HG03378 (cell line): ENCODE measurements at regions not wholly inside any gene's neighbourhood (a gene's known extent, or its start where the extent isn't known, plus 50 kb on each side); places are given as distances from the start of the nearest gene placed in this dataset.
"Not testable (repeated sequence)": the region's sequence is repeated elsewhere in the genome, so short reads cannot be mapped to it uniquely, and the experiment has no call there.

Experiments used
- ATAC-seq: cut with Tn5 transposase; IDR thresholded peaks from one replicate; pipeline ENCODE4 v1.9.1; 2021; ENCODE audit warnings: mild to moderate bottlenecking, moderate library complexity; ENCODE audit not compliant: unreplicated experiment

DNA sequence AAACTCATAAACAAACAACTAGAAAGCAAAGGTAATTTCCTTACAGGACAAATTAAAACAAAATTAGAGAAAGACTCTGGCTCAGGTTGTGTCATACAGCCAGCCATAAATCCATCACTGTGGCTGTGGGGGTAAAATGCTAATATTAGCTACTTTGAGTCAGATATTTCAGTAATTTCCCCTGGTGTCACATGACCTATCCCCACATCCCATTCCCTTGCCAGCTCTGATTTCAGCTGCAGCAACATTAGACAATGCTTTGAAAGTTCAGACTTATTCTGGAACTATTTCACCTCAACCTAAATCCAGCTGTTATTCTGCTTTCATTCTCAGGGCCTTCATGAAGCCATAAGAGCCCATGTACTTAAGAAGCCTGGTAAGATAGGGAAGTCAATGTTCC, 55.3 kb downstream of the RPL10L start:
- ATAC-seq, result no peak

DNA sequence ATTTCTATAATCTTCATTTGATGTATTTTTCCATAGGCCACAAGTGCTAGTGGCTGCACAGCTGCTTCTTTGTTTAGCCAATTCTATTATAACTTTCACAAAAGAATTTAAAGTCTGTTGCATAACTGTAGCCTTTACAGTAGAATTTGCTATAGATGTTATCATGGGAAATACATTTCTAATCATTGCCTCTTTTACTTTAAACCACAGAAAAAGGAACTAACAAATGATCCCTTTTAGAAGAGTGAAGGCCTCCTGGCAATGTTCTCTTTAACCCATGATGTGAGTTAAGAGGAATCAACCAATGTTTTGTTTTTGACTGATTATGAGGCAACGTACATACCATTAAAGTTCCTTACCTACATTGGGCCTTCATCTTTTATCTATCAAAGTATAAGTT, 68.8 kb downstream of the RPL10L start:
- no peak for ATAC-seq

DNA sequence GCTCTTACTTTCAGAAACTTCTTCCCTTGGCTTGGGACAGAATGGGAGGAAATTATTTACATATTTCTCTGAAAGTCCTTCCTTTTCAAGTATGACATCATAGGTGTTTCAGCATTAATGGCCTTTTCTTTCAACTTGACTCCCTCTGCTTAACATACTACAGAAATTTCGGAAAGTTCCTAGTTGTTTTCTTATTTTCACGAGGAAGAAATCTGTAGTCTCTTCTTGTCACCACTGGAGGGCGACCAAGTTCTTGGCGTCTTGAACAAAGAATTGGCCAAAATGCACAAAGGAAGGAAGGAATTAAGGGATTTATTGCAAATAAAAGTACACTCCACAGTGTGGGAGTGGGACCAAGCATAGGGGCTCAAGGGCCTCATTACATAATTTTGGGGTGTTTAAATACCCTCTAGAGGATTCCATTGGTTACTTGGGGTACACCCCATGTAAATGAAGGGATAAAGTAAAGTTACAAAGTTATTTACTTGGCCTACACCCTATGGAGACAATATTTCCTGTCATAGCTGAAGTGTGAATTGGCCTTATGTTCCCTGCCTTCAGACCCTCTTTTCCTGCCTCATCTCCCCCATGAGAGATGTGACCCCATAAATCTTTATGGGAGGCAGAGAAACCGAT, 70.4 kb downstream of the RPL10L start:
- no peak for ATAC-seq

DNA sequence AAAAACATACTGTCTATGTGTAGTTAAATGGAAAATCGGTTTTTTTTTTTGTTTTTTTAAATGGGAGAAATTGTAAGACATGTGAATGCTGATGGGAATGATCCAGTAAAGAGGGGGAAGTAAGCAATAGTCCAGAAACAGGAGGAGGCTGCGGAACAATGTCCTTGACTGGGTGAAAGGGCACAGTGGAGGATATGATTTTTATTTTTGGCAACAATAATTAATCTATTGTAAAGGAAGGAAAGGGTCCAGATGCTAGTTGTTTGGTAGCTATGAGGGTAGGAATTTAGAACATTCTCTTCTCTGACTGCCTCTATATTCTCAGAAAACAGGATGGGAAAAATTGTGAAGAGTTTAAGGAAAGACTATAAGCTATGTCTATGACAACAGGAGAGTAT, 76.6 kb downstream of the RPL10L start:
- no peak for ATAC-seq

DNA sequence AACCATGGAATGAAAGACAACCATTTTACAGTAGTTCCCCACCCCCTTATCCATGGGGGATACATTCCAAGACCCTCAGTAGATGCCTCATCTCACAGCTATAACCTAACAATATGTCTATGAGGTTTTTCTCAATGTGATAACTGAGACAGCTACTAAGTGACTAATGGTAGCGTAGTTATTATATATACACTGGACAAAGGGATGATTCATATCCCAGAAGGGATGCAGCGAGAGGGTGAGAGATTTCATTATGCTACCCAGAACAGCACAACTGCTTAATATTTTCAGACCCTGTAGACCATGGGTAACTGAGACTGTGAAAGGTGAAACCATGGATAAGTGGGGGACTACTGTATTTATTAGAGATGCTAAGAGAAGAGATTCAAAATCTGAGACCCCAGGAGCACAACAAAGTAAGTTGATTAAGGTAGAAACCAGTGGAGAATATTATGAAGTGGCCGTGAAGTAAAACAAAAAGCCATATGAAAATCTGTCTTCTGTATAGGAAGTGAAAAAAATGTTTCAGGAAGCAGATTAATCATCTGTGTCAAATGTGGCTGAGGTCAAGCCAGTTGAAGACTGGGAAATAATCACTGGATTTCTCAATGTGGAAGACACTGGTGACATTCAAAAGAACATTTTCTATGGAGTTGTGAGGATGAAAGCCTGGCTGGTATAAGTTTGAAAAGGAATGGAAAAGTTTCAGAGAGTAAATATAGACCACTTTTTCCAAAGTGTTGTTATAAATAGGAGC, 77.2 kb downstream of the RPL10L start:
- no peak for ATAC-seq

DNA sequence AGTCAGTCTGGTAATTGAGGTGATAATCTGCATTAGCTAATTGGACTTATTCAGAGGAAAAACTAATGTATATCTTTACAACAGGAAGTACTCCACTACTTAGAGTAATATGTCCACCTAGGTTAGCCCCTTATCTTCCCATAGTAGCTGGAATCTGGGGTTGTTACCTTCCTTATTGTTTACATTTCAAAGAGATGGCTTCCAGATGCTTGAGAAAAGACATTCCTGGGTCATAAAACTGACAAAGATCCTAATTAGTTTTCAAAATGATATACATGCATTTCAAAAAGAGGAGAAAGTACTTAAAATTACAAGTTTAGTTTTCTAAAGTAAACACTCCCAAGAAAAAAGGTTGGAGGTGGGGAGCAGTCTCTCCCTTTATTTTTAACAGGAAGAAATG, 78.1 kb downstream of the RPL10L start:
- ATAC-seq, result no peak

DNA sequence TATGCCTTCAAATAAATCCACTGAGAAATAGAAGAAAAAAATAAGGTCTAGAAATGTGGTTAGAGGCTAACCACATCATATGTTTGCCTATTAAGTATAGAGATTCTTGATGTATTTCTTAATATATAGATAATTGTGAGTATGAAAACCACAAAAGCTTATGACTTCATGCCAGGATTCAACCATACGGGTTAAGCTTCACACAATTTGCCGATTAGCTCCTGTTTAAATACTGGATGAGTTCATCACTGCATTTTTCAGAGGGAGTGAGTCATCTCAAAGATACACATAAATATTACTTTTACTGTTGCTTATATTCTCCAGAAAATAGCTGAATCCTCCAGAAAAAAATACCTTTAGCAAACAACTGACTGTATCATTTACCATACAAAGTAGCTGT, 79.6 kb downstream of the RPL10L start:
- no peak for ATAC-seq

DNA sequence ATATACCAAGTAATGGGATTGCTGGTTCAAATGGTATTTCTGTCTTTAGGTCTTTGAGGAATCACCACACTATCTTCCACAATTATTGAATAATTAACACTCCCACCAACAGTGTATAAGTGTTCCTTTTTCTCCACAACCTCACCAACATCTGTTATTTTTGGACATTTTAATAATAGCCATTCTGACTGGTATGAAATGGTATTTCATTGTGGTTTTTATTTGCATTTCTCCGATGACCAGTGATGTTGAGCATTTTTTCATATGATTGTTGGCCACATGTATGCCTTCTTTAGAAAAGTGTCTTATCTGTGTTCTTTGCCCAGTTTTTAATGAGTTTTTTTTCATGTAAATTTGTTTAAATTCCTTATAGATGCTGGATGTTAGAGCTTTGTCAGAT, 83.4 kb downstream of the RPL10L start:
- not testable (repeated sequence) for ATAC-seq

DNA sequence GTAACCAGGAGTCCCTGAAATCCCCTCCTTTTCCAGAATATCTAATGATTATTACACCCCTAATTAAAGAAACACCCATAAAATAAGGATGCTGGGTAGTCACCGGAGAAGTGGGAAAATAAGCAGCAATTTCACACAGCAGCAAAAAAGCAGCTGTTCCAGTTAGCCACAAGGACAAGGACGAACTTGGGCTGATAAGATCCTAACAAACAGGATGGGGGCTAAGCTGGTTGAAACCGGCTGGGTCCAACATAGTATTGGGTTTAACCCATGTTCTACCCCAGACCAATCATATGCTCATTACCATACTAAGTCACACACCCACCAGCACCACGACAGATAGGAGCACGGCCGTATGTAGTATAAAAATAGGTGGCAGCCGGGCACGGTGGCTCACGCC, 100.7 kb downstream of the RPL10L start:
- no peak for ATAC-seq

DNA sequence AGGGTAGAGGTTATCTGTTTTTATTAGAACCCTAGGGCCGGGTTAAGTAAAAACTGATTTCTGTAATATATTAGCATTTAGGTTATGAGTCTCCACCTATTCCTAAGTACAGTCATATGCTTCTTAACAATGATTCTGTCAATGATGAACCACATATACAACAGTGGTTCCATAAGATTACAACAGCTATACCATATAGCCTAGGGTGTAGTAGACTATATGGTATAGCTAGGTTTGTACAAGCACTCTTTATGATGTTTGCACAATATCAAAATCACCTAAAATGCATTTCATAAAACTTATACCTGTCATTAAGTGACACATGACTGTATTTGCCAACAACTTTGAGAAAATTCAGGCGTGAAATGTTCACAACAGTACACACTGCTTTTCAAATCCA, 110.6 kb downstream of the RPL10L start:
- ATAC-seq, result no peak

DNA sequence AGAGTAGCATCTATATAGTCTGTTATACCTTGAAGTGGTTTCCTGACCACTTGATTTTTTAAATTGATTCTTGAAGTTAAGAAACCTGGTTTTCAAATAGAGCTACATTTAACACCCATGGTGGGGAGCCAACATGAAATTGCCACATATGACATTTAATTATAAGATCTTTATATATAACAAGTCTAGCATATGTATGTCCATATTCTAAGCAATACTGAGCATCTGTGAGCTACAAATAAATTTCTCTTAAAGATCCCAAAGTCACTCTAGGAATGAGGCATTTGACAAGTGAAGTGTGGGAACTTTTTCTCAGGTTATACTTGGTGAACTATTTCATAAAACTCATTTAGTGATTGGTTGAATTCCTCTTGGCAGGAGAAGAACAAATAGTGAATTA, 132.5 kb downstream of the RPL10L start:
- ATAC-seq, result no peak

DNA sequence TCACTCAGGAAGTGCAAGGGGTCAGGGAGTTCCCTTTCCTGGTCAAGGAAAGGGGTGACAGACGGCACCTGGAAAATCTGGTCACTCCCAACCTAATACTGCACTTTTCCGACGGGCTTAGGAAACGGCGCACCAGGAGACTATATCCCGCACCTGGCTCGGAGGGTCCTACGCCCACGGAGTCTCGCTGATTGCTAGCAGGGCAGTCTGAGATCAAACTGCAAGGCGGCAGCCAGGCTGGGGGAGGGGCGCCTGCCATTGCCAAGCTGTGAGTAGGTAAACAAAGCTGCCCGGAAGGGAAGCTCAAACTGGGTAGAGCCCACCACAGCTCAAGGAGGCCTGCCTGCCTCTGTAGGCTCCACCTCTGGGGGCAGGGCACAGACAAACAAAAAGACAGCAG, 142.8 kb downstream of the RPL10L start:
- ATAC-seq, result not testable (repeated sequence)

DNA sequence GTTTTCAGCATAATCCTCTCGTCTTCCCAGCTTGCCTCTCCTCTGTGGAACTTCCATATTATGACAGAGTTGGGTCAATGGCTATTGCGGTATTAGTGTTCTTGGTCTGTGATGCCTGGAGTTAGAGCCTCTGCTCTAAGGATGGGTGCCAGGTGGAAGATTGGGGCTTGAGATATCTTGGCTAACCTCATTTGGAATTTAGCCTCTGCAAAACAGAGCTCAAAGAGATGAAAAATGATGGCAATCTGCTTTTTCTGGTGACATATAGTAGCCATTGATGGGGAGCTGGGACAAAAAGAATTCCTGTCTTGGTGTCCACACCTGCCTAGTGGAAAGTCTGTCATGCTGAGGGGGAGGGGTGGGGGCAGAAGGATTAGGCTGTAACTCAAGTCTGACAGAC, 152.1 kb downstream of the RPL10L start:
- ATAC-seq, result no peak

DNA sequence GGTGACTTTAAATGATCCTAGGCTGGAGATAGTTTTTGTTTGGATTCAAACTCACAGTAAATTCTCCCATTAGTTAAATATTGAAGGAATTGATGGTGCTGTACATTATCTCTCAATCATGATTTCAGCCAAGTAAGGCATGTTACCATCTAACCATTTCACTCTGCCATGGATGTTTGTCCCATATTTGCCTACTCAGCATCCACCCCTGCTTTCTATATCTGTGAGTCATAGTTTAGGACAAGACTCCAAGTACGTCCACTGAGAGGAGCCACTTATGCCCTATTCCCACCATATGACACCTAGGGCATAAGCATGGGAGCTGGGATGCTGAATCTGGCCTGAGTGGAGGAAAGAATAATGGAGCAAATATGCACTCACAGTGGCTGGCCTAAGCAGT, 155.2 kb downstream of the RPL10L start:
- ATAC-seq, result no peak

DNA sequence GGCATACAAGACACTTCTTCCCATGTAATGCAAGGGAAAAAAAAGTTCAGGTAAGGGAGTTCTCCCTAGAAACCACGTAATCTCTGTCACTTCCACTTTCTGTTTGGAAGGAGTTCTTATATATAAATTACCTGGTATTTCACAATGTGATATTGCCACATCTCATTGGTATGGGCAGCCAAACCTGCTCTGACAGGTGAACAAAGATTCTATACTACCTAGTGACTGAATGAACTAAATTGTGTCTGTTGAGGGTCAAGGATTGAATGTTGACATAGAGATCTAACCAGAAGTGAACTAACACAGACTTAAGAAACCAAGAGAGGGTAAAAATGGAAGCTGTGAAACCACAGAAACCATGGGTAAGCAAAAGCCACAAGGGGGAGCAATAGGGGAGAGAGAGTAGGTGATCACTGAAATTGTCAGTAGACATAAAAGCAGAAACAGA, 161.3 kb downstream of the RPL10L start:
- peak; percentile 98 for ATAC-seq

DNA sequence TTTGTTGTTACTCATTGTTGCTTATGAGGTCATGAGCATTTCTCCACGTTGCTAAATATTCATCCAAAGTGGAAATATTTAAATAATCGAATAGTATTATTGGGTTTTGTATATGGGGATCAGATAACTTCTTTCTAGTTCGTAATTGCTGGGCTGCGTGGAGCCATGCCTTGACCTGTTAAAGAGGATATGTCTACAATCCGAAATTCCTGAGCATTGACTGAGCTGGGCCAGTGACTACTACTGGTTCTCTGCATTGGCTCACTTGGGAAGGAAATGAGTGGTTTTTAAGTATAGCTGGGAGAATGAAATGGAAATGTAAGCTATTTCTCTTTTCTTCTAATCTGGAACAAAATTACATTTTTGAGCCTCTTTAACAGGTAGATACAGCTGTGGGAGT, 163.2 kb downstream of the RPL10L start:
- no peak for ATAC-seq

DNA sequence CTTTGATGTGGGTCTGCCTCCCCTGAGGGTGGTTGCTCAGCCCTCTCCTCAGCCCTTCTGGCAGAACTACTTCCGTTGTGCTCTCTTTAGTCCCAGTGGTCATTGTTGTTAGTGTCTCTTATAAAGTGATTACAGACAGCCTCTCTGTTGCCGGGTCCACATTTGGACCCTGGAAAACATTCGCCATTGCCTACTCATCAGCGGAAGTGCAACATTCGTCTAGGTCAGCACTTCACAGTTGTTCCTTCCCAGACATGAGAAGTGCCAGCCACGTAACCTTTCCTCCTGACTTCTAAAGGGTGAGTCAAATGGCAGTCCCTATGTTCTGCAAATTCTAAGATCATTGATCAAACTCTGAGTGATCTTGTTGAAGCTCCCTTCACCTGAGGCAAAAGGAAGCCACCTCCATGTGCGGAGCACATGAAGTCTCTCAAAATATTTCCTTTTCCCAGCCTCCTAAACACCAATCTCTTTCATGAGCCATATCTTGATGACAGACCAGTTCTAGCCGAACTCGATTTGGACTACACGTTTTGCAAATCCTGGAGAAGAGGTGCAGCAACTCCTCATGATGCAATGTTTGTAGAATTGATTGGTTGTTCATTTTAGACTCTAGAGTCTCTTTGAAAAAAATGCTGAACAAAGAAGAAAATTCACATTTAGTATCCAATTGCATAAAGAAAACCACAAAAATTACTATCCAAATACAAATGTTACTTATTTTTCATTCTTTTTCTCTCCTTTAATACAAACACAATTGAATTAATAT, 163.8 kb downstream of the RPL10L start:
- ATAC-seq, result no peak

DNA sequence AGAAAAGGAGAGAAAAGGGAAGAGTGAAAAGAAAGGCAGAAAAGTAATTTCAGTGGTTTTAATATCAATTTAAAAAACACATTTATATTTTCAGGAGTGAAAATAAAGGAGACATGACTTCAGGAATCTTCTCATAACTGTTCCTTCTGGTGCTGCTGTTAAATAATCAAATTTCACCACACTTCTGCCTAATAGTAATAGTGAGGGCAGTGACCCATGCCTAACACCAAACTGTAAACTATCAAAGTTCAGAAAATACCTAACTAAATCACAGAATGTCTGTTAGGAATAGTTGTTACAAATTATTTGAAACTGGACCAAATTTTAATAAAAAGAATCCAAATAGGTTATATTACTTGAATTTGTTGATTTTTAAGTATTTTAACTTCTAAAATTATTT, 169.4 kb downstream of the RPL10L start:
- no peak for ATAC-seq

DNA sequence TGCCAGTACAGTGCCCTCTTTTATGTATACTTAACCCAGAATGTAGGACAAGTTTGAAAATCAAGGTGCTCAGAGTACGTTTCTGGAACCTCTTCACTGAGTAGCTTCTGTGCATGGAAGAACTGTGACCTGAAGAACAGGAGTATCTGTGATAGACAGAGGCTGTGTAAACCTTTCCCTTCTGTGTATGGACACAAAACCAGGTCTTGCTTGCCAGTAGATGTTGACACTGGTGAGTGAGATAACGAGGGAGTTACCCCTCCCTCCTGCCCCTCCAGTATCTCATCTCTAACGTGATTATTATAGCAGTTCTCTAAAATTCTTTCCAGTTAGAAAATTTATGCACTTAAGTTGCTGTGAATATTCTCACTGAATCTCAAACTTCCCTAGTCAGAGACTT, 170.8 kb downstream of the RPL10L start:
- ATAC-seq, result no peak

DNA sequence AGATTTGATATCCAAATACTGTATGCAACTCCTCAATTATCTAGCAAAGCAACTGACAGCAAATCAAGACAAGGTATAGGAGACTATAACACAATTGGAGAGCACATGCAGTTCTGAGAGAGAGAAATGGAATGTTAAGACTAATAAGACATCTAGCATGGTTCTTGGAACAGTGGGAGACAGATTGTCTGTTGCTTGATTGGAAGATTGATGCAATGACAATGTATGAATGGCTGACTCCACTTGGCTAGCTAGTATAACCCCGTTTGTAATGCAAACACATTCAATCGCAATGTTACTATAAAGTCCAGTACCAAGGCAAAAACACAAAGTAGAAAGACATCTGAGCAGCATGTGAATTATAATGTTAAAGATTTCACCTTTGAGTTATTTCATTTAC, 179.3 kb downstream of the RPL10L start:
- ATAC-seq, result no peak

DNA sequence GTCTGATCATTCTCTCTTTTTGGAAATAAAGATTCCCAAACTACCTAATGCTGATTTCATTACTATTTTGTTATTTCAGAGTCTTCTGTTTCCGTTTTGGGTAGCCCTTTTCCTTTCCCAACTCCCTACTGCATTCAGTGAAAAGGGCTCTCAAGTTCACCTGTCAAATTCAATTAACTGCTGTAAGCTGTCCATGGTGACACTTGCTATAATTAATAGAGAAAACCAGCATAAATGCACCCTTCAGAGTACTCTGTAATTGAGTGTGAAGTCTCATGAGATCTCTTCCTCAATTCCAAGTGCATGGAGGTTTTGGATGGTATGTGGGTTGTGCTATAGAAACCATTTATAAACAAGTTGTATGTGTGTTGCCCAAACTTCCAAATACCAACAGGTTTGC, 187.2 kb downstream of the RPL10L start:
- ATAC-seq, result no peak

DNA sequence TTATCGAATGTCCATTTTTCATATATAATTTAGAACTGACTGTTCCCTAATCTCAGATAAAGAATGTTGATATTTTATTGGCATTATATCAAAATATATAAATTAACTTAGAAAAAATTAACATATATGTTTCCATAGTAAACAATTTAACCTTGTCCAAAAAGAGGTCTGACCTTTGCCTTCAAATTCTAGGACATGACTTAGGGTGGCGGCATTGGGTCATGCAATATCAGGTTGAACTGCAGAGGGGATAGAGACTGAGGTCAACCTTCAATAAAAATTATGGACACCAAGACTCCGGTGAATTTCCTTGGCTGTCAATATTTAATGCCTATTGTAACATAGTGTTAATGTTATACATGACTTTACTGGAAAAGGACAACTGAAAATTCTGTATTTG, 199.8 kb downstream of the RPL10L start:
- no peak for ATAC-seq
